ENCODE measurements at regions not wholly inside any gene's neighbourhood (a gene's known extent, or its start where the extent isn't known, plus 50 kb on each side); places are given as distances from the start of the nearest gene placed in this dataset.

- DNase-seq: no peak
These were observed 102.0 kb downstream of the TMEM18 start for GRCh38 chr2:575030-575726.

GRCh38 chr2:573805-574392, 103.3 kb downstream of the TMEM18 start:
- DNase-seq: no peak

- DNase-seq: no peak
These were observed 104.2 kb downstream of the TMEM18 start for GRCh38 chr2:573025-573424.

- DNase-seq: no peak
These were observed 107.5 kb downstream of the TMEM18 start for GRCh38 chr2:569681-570080.

GRCh38 chr2:568639-569235, 108.5 kb downstream of the TMEM18 start:
- DNase-seq: no peak

- no peak for DNase-seq
These were observed 109.2 kb downstream of the TMEM18 start for GRCh38 chr2:567865-568638.

- DNase-seq: no peak
These were observed 109.7 kb downstream of the TMEM18 start for GRCh38 chr2:567496-567864.

GRCh38 chr2:566379-567313, 110.6 kb downstream of the TMEM18 start:
- DNase-seq: no peak

- no peak for DNase-seq
These were observed 112.6 kb downstream of the TMEM18 start for GRCh38 chr2:564471-565181.

GRCh38 chr2:563512-563911, 113.7 kb downstream of the TMEM18 start:
- no peak for DNase-seq

- DNase-seq: no peak
These were observed 114.5 kb downstream of the TMEM18 start for GRCh38 chr2:562391-563364.

- DNase-seq: no peak
These were observed 118.3 kb downstream of the TMEM18 start for GRCh38 chr2:558879-559278.

GRCh38 chr2:558302-558642, 118.9 kb downstream of the TMEM18 start:
- no peak for DNase-seq

GRCh38 chr2:557635-558301, 119.4 kb downstream of the TMEM18 start:
- DNase-seq: peak; percentile 78 to 88

- DNase-seq: no peak
These were observed 120.7 kb downstream of the TMEM18 start for GRCh38 chr2:556485-556884.

- DNase-seq: peak; percentile 37 to 71
These were observed 121.9 kb downstream of the TMEM18 start for GRCh38 chr2:555164-555922.

- DNase-seq: no peak
These were observed 122.8 kb downstream of the TMEM18 start for GRCh38 chr2:554444-554843.

GRCh38 chr2:552906-553305, 124.3 kb downstream of the TMEM18 start:
- no peak for DNase-seq

GRCh38 chr2:551621-552020, 125.6 kb downstream of the TMEM18 start:
- DNase-seq: no peak
